ENCODE measurements at regions not wholly inside any gene's neighbourhood (a gene's known extent, or its start where the extent isn't known, plus 50 kb on each side); places are given as distances from the start of the nearest gene placed in this dataset.

DNA sequence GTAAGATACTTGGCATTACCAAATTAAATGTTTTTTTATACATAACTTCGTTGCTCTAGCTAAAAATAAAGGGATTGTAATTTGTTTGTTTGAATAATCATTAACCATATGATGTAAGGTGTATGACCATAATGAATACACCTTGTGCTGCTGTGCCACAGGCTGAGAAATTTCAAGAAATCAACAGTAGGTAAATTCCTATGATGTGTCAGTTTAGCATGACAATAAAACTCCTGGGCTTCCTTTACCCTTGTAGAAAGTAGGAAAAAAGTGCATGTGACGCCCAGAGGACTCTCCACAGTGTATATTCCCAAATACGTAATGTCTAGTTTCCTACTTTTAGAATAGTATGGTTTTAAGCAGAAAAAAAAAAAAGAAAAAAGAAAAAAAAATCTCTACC lies 208.1 kb downstream of the SATB1 start:
- Histone ChIP-seq H3K27ac (ENCODE audit: low read depth, low read length) (no peak overlapping the region), H3K4me3 (ENCODE audit: low read length) (no peak overlapping the region), H3K9me3 (ENCODE audit: control insufficient read depth, low read length) (no peaks in the 10 kb centered on the region), H3K4me1 (ENCODE audit: control insufficient read depth, insufficient read depth, low read length) (no peaks in the 10 kb centered on the region), H3K36me3 (ENCODE audit: control insufficient read depth, insufficient read depth, low read length) (no peaks in the 10 kb centered on the region), H3K27me3 (ENCODE audit: control insufficient read depth, insufficient read depth, low read length, poor library complexity, severe bottlenecking) (no peaks in the 10 kb centered on the region), H3K9ac (ENCODE audit: extremely low read depth, low read length, poor library complexity, severe bottlenecking) (no peak overlapping the region)
- no peaks in the 10 kb centered on the region for H3K27me3 Mint-ChIP-seq (ENCODE audit: insufficient read depth)
- peaks cover 9% of the 10 kb centered on the region for H3K4me1 Mint-ChIP-seq
- no peak for DNase-seq
- H3K4me3 Mint-ChIP-seq = no peak overlapping the region
- H3K36me3 Mint-ChIP-seq (ENCODE audit: low read depth) = peaks cover 4% of the 10 kb centered on the region
- no peak overlapping the region for H3K27ac Mint-ChIP-seq
- no peaks in the 10 kb centered on the region for H3K9me3 Mint-ChIP-seq
- WGBS, 2 experiments (ENCODE audit: insufficient coverage in 1 of 2, insufficient read length in 1 of 2) = 79% methylated on average over 2 of the region's 3 CpGs; no CpG with 5 or more reads in 1 of the 2 experiments
- TF ChIP-seq, protein P1, sequence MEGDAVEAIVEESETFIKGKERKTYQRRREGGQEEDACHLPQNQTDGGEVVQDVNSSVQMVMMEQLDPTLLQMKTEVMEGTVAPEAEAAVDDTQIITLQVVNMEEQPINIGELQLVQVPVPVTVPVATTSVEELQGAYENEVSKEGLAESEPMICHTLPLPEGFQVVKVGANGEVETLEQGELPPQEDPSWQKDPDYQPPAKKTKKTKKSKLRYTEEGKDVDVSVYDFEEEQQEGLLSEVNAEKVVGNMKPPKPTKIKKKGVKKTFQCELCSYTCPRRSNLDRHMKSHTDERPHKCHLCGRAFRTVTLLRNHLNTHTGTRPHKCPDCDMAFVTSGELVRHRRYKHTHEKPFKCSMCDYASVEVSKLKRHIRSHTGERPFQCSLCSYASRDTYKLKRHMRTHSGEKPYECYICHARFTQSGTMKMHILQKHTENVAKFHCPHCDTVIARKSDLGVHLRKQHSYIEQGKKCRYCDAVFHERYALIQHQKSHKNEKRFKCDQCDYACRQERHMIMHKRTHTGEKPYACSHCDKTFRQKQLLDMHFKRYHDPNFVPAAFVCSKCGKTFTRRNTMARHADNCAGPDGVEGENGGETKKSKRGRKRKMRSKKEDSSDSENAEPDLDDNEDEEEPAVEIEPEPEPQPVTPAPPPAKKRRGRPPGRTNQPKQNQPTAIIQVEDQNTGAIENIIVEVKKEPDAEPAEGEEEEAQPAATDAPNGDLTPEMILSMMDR (conservative IDR thresholded peaks at IDR 0.05) = no peak

DNA sequence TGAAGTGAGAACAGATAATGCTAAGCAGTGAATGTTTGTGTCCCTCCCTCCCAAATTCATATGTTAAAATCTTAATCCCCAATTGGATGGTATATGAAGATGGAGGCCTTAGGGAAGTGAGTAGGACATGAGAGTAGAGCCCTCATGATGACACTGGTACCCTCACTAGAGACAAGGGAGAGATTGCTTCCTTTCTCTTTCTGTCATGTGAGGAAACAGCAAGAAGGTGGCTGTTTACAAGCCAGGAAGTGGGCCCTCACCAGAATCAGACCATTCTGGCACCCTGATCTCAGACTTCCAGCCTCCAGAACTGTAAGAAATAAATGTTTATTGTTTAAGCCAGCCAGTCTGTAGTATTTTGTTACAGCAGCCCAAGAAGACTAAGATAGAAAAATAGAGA lies 209.5 kb downstream of the SATB1 start:
- Mint-ChIP-seq H3K27me3 (ENCODE audit: insufficient read depth) (no peaks in the 10 kb centered on the region), H3K27ac (no peak overlapping the region)
- TF ChIP-seq, protein P1 (conservative IDR thresholded peaks at IDR 0.05) = no peak

DNA sequence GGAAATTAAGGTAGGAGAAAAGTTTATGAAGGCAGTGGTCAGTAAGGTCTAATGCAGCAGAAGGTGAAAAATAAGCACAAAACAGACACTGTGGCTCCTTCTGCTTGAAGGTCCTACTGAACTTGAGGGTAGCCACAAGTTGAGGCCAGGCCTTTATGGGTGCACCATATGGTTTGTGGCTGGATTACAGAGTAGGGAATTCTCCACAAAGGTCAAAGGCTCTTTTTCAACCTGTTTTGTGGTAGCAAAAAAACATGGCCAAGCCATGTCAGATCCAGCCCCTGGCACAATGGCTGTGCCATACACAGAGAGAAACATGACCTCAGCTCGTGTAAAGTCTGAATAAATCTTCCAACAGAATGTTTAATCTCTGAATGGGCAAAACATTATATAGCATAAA lies 214.0 kb downstream of the SATB1 start:
- Mint-ChIP-seq H3K36me3 (ENCODE audit: low read depth) (peaks cover 5% of the 10 kb centered on the region), H3K27ac (no peak overlapping the region), H3K9me3 (no peaks in the 10 kb centered on the region), H3K27me3 (ENCODE audit: insufficient read depth) (no peaks in the 10 kb centered on the region), H3K4me3 (no peak overlapping the region), H3K4me1 (peaks cover 3% of the 10 kb centered on the region)
- H3K4me1 ChIP-seq (ENCODE audit: control insufficient read depth, insufficient read depth, low read length) = no peaks in the 10 kb centered on the region
- no peaks in the 10 kb centered on the region for H3K36me3 ChIP-seq (ENCODE audit: control insufficient read depth, insufficient read depth, low read length)
- WGBS, 2 experiments (ENCODE audit: insufficient coverage in 1 of 2, insufficient read length in 1 of 2) = 81 to 100% methylated on average over 1 of the region's 1 CpG
- no peak overlapping the region for H3K4me3 ChIP-seq (ENCODE audit: low read length)
- H3K27ac ChIP-seq (ENCODE audit: low read depth, low read length) = no peak overlapping the region
- DNase-seq = no peak
- H3K27me3 ChIP-seq (ENCODE audit: control insufficient read depth, insufficient read depth, low read length, poor library complexity, severe bottlenecking) = no peaks in the 10 kb centered on the region
- no peaks in the 10 kb centered on the region for H3K9me3 ChIP-seq (ENCODE audit: control insufficient read depth, low read length)
- TF ChIP-seq, protein P1 (conservative IDR thresholded peaks at IDR 0.05) = no peak
- H3K9ac ChIP-seq (ENCODE audit: extremely low read depth, low read length, poor library complexity, severe bottlenecking) = no peak overlapping the region

More for the DNA sequence above, 209.5 kb downstream of the SATB1 start:
- no peaks in the 10 kb centered on the region for H3K4me1 ChIP-seq (ENCODE audit: control insufficient read depth, insufficient read depth, low read length)
- Mint-ChIP-seq H3K4me3 (no peak overlapping the region), H3K4me1 (peaks cover 6% of the 10 kb centered on the region), H3K9me3 (no peaks in the 10 kb centered on the region), H3K36me3 (ENCODE audit: low read depth) (peaks cover 4% of the 10 kb centered on the region)
- H3K36me3 ChIP-seq (ENCODE audit: control insufficient read depth, insufficient read depth, low read length) = no peaks in the 10 kb centered on the region
- no peaks in the 10 kb centered on the region for H3K27me3 ChIP-seq (ENCODE audit: control insufficient read depth, insufficient read depth, low read length, poor library complexity, severe bottlenecking)
- H3K9ac ChIP-seq (ENCODE audit: extremely low read depth, low read length, poor library complexity, severe bottlenecking) = no peak overlapping the region
- DNase-seq = no peak
- no peaks in the 10 kb centered on the region for H3K9me3 ChIP-seq (ENCODE audit: control insufficient read depth, low read length)
- no peak overlapping the region for H3K27ac ChIP-seq (ENCODE audit: low read depth, low read length)
- H3K4me3 ChIP-seq (ENCODE audit: low read length) = no peak overlapping the region

All from endodermal cell (in vitro differentiated cells).